ENCODE measurements at regions not wholly inside any gene's neighbourhood (a gene's known extent, or its start where the extent isn't known, plus 50 kb on each side); places are given as distances from the start of the nearest gene placed in this dataset.

GRCh38 chr1:81702903-81703302, 97.8 kb upstream of the ADGRL2 start:
- Histone ChIP-seq H3K27me3 (no peaks in the 10 kb centered on the region), H3K4me1 (no peaks in the 10 kb centered on the region), H3K36me3 (ENCODE audit: low read depth, missing control alignments) (no peaks in the 10 kb centered on the region), H3K27ac (no peak overlapping the region), H3K9me3 (no peaks in the 10 kb centered on the region), H3K4me3 (no peak overlapping the region)
- no peak for DNase-seq
- WGBS, 2 donors: 91 to 96% methylated on average over 4 of the region's 4 CpGs
- TF ChIP-seq POLR2A (IDR thresholded peaks at IDR 0.05): no peak
- no peak for TF ChIP-seq CTCF (IDR thresholded peaks at IDR 0.05)
- intact Hi-C loops (cut with DNase I; ENCODE audit: low total_unique reads): no loop called here

GRCh38 chr1:81702079-81702715, 98.5 kb upstream of the ADGRL2 start:
- no peak overlapping the region for H3K4me3 ChIP-seq
- WGBS, 2 donors: 92 to 96% methylated on average over 2 of the region's 2 CpGs
- H3K9me3 ChIP-seq: no peaks in the 10 kb centered on the region
- no peak for DNase-seq
- intact Hi-C loops (cut with DNase I; ENCODE audit: low total_unique reads): no loop called here
- H3K4me1 ChIP-seq: no peaks in the 10 kb centered on the region
- no peak overlapping the region for H3K27ac ChIP-seq
- no peaks in the 10 kb centered on the region for H3K36me3 ChIP-seq (ENCODE audit: low read depth, missing control alignments)
- no peaks in the 10 kb centered on the region for H3K27me3 ChIP-seq
- TF ChIP-seq CTCF (IDR thresholded peaks at IDR 0.05) (no peak), POLR2A (IDR thresholded peaks at IDR 0.05) (no peak)

- no peak overlapping the region for H3K27ac ChIP-seq
- no peak for DNase-seq
- TF ChIP-seq POLR2A (IDR thresholded peaks at IDR 0.05): no peak
- no peak for TF ChIP-seq CTCF (IDR thresholded peaks at IDR 0.05)
- no peaks in the 10 kb centered on the region for H3K4me1 ChIP-seq
- no peak overlapping the region for H3K4me3 ChIP-seq
- no peaks in the 10 kb centered on the region for H3K9me3 ChIP-seq
- 59 to 67% methylated on average over 7 of the region's 7 CpGs for WGBS, 2 donors
- intact Hi-C loops (cut with DNase I; ENCODE audit: low total_unique reads): no loop called here
- no peaks in the 10 kb centered on the region for H3K36me3 ChIP-seq (ENCODE audit: low read depth, missing control alignments)
- no peaks in the 10 kb centered on the region for H3K27me3 ChIP-seq
Measured at GRCh38 chr1:81700728-81701470, 99.8 kb upstream of the ADGRL2 start.

- Histone ChIP-seq H3K27me3 (no peaks in the 10 kb centered on the region), H3K4me1 (no peaks in the 10 kb centered on the region), H3K4me3 (no peak overlapping the region), H3K27ac (no peak overlapping the region), H3K9me3 (no peaks in the 10 kb centered on the region), H3K36me3 (ENCODE audit: low read depth, missing control alignments) (no peaks in the 10 kb centered on the region)
- intact Hi-C loops (cut with DNase I; ENCODE audit: low total_unique reads): no loop called here
- WGBS, 2 donors: 84% methylated on average over 4 of the region's 4 CpGs
- DNase-seq: no peak
- TF ChIP-seq POLR2A (IDR thresholded peaks at IDR 0.05): no peak
- TF ChIP-seq CTCF (IDR thresholded peaks at IDR 0.05): no peak
Measured at GRCh38 chr1:81699234-81699633, 101.5 kb upstream of the ADGRL2 start.

GRCh38 chr1:81695741-81696140, 105.0 kb upstream of the ADGRL2 start:
- Histone ChIP-seq H3K9me3 (no peaks in the 10 kb centered on the region), H3K36me3 (ENCODE audit: low read depth, missing control alignments) (no peaks in the 10 kb centered on the region), H3K4me1 (no peaks in the 10 kb centered on the region), H3K27me3 (no peaks in the 10 kb centered on the region), H3K4me3 (no peak overlapping the region), H3K27ac (no peak overlapping the region)
- 37 to 48% methylated on average over 3 of the region's 3 CpGs for WGBS, 2 donors
- intact Hi-C loops (cut with DNase I; ENCODE audit: low total_unique reads): no loop called here
- DNase-seq: peak; percentile 62
- TF ChIP-seq POLR2A (IDR thresholded peaks at IDR 0.05): no peak
- no peak for TF ChIP-seq CTCF (IDR thresholded peaks at IDR 0.05)
